ENCODE measurements at regions not wholly inside any gene's neighbourhood (a gene's known extent, or its start where the extent isn't known, plus 50 kb on each side); places are given as distances from the start of the nearest gene placed in this dataset.
"Not testable (repeated sequence)": the region's sequence is repeated elsewhere in the genome, so short reads cannot be mapped to it uniquely, and the experiment has no call there.

- not testable (repeated sequence) for DNase-seq (ENCODE audit: low read depth)
These were observed 435.6 kb downstream of the RWDD3 start for GRCh38 chr1:95669638-95670037.

- DNase-seq (ENCODE audit: low read depth), result no peak
These were observed 437.1 kb downstream of the RWDD3 start for GRCh38 chr1:95671098-95671497.

GRCh38 chr1:95679262-95679661 lies 445.3 kb downstream of the RWDD3 start:
- no peak for DNase-seq (ENCODE audit: low read depth)

GRCh38 chr1:95685081-95685480 lies 451.1 kb downstream of the RWDD3 start:
- DNase-seq (ENCODE audit: low read depth), result no peak

- no peak for DNase-seq (ENCODE audit: low read depth)
These were observed 452.2 kb downstream of the RWDD3 start for GRCh38 chr1:95686217-95686616.

GRCh38 chr1:95699149-95699953 lies 465.3 kb downstream of the RWDD3 start:
- DNase-seq (ENCODE audit: low read depth), result no peak

- DNase-seq (ENCODE audit: low read depth), result no peak
These were observed 467.6 kb downstream of the RWDD3 start for GRCh38 chr1:95701450-95702173.

GRCh38 chr1:95703046-95703445 lies 469.0 kb downstream of the RWDD3 start:
- no peak for DNase-seq (ENCODE audit: low read depth)

GRCh38 chr1:95716097-95716496 lies 482.1 kb downstream of the RWDD3 start:
- DNase-seq (ENCODE audit: low read depth), result no peak

GRCh38 chr1:95716550-95716949 lies 482.5 kb downstream of the RWDD3 start:
- DNase-seq (ENCODE audit: low read depth), result no peak

GRCh38 chr1:95723346-95723745 lies 489.3 kb downstream of the RWDD3 start:
- DNase-seq (ENCODE audit: low read depth), result no peak

GRCh38 chr1:95728841-95729240 lies 494.8 kb downstream of the RWDD3 start:
- no peak for DNase-seq (ENCODE audit: low read depth)

- peak; percentile 11 for DNase-seq (ENCODE audit: low read depth)
These were observed 497.0 kb downstream of the RWDD3 start for GRCh38 chr1:95730986-95731385.

- no peak for DNase-seq (ENCODE audit: low read depth)
These were observed 497.5 kb downstream of the RWDD3 start for GRCh38 chr1:95731466-95731865.

- DNase-seq (ENCODE audit: low read depth), result no peak
These were observed 499.0 kb downstream of the RWDD3 start for GRCh38 chr1:95733031-95733430.

GRCh38 chr1:95733671-95734070 lies 499.7 kb downstream of the RWDD3 start:
- DNase-seq (ENCODE audit: low read depth), result no peak

GRCh38 chr1:95734560-95734959 lies 500.6 kb downstream of the RWDD3 start:
- no peak for DNase-seq (ENCODE audit: low read depth)

GRCh38 chr1:95742591-95743089 lies 508.6 kb downstream of the RWDD3 start:
- DNase-seq (ENCODE audit: low read depth), result peak; percentile 73

- DNase-seq (ENCODE audit: low read depth), result no peak
These were observed 510.7 kb downstream of the RWDD3 start for GRCh38 chr1:95744731-95745130.

- no peak for DNase-seq (ENCODE audit: low read depth)
These were observed 518.7 kb downstream of the RWDD3 start for GRCh38 chr1:95752515-95753381.

GRCh38 chr1:95753382-95754016 lies 519.5 kb downstream of the RWDD3 start:
- DNase-seq (ENCODE audit: low read depth), result no peak

GRCh38 chr1:95754412-95754811 lies 520.4 kb downstream of the RWDD3 start:
- DNase-seq (ENCODE audit: low read depth), result no peak
